HepG2 (cell line): ENCODE measurements at regions not wholly inside any gene's neighbourhood (a gene's known extent, or its start where the extent isn't known, plus 50 kb on each side); places are given as distances from the start of the nearest gene placed in this dataset.

ENCODE experiments used
- ATAC-seq: fragments of 200-7000 bp; cut with Tn5 transposase; 3 replicates; pipeline ENCODE4 v1.9.1; 2020; ENCODE audit warnings: mild to moderate bottlenecking, moderate library complexity
- BruUV-seq: library from RNA; stranded (reverse); fragments of 400-500 nt; replicated peaks from 2 replicates; lab custom pipeline; 2021; lab: Mats Ljungman, UMichigan
- CTCF ChIA-PET: fragments of 300-600 bp; formaldehyde crosslinking; extraction: SDS; loops from one replicate; lab custom pipeline; 2021; ENCODE audit warnings: low total read pairs, inconsistent platforms, low intra/inter-chr PET ratio; lab: Yijun Ruan, JAX
- POLR2A ChIA-PET: fragments of 350-600 bp; sonication (Branson Sonifier 250); formaldehyde crosslinking; loops from one replicate; lab custom pipeline; 2020; ENCODE audit warnings: antibody characterized with exemption, inconsistent platforms; lab: Yijun Ruan, JAX
- DNase-seq: peaks from one replicate; pipeline ENCODE4 v3.0.0-alpha.2; 2015; ENCODE audit warnings: low spot score
- FAIRE-seq: peaks from 3 replicates; lab custom pipeline; 2011; peaks lifted over from hg19 to GRCh38; lab: Jason Lieb, UNC
- H2AFZ ChIP-seq: one replicate; pipeline ENCODE4 v1.6.1; 2011; ENCODE audit warnings: low read length, inconsistent platforms
- H3K27ac ChIP-seq: fragments of 300-600 bp; 3 replicates; pipeline ENCODE4 v1.8.0; 2011; ENCODE audit warnings: mixed run types, mild to moderate bottlenecking, mixed read lengths, low read length, inconsistent platforms; ENCODE audit not compliant: insufficient read depth; ENCODE audit errors: extremely low read length
- H3K27me3 ChIP-seq, 2 experiments: fragments of 200-600 bp in 1 of 2; 2 replicates in 1 of 2; 3 replicates in 1 of 2; pipeline versions ENCODE4 v1.6.0 to v1.8.0; 2011; ENCODE audit warnings: low read length in 2 of 2, mild to moderate bottlenecking in 2 of 2, moderate library complexity in 2 of 2, inconsistent platforms in 1 of 2; ENCODE audit not compliant: insufficient read depth in 2 of 2, control insufficient read depth in 1 of 2
- H3K36me3 ChIP-seq, 2 experiments: fragments of 200-600 bp in 1 of 2; replicated peaks in 1 of 2; 2 replicates in 1 of 2; 3 replicates in 1 of 2; pipeline versions ENCODE4 v1.5.1 to v1.8.0; 2011; ENCODE audit warnings: low read length in 2 of 2, inconsistent platforms in 1 of 2; ENCODE audit not compliant: insufficient read depth in 2 of 2, control insufficient read depth in 1 of 2
- H3K4me1 ChIP-seq: 2 replicates; pipeline ENCODE4 v1.5.1; 2012; ENCODE audit warnings: low read length, inconsistent platforms; ENCODE audit not compliant: insufficient read depth
- H3K4me2 ChIP-seq: 2 replicates; pipeline ENCODE4 v1.6.0; 2011; ENCODE audit warnings: low read depth, low read length, inconsistent platforms
- H3K4me3 ChIP-seq, 3 experiments: fragments of 200-600 bp in 1 of 3; sonication (generic), shearing (Covaris generic) in 1 of 3; replicated peaks in 1 of 3; 2 replicates each; pipeline ENCODE4 v1.5.1; 2011 to 2016; ENCODE audit warnings: low read length in 3 of 3, inconsistent platforms in 2 of 3, low read depth in 2 of 3, mild to moderate bottlenecking in 2 of 3, control low read depth in 1 of 3, mixed read lengths in 1 of 3; ENCODE audit not compliant: insufficient read depth in 1 of 3
- H3K79me2 ChIP-seq: one replicate; pipeline ENCODE4 v1.6.1; 2011; ENCODE audit warnings: low read length, inconsistent platforms; ENCODE audit not compliant: insufficient read depth
- H3K9ac ChIP-seq: 2 replicates; pipeline ENCODE4 v1.6.0; 2011; ENCODE audit warnings: mild to moderate bottlenecking, low read depth, low read length, inconsistent platforms; ENCODE audit not compliant: insufficient read depth
- H3K9me3 ChIP-seq: 2 replicates; pipeline ENCODE4 v1.5.1; 2012; ENCODE audit warnings: mild to moderate bottlenecking, low read length
- H4K20me1 ChIP-seq: 2 replicates; pipeline ENCODE4 v1.6.0; 2011; ENCODE audit warnings: inconsistent platforms, mild to moderate bottlenecking, low read length, moderate library complexity; ENCODE audit not compliant: insufficient read depth
- ISL2 ChIP-seq: sonication (generic); formaldehyde crosslinking; IDR thresholded peaks from 2 replicates; pipeline ENCODE4 v1.5.0; 2020; ENCODE audit warnings: missing genetic modification reagents
- MIXL1 ChIP-seq: IDR thresholded peaks from 2 replicates; pipeline ENCODE4 v1.6.1; 2016
- RBM22 ChIP-seq: fragments of 200-400 bp; formaldehyde crosslinking; optimal IDR thresholded peaks from 2 replicates; pipeline ENCODE3; 2017; ENCODE audit warnings: mild to moderate bottlenecking, low read length, moderate library complexity
- TBP ChIP-seq: sonication (generic); formaldehyde crosslinking; IDR thresholded peaks from 2 replicates; pipeline ENCODE4 v1.5.0; 2020; ENCODE audit warnings: missing genetic modification reagents
- TCF7 ChIP-seq: sonication (generic); IDR thresholded peaks from 2 replicates; pipeline ENCODE4 v1.6.1; 2016; ENCODE audit warnings: antibody characterized with exemption, low read depth
- TRIM24 ChIP-seq: sonication (generic); formaldehyde crosslinking; IDR thresholded peaks from 2 replicates; pipeline ENCODE4 v1.8.0; 2022; ENCODE audit warnings: mild to moderate bottlenecking, missing genetic modification reagents
- ZNF143 ChIP-seq: sonication (generic); formaldehyde crosslinking; IDR thresholded peaks from 2 replicates; pipeline ENCODE4 v1.4.0; 2020; ENCODE audit warnings: missing genetic modification reagents
- ZNF317 ChIP-seq: sonication (generic); formaldehyde crosslinking; IDR thresholded peaks from 2 replicates; pipeline ENCODE4 v1.5.0; 2020; ENCODE audit warnings: mild to moderate bottlenecking, missing genetic modification reagents
- ZNF572 ChIP-seq: sonication (generic); formaldehyde crosslinking; IDR thresholded peaks from 2 replicates; pipeline ENCODE4 v1.5.1; 2020; ENCODE audit warnings: mild to moderate bottlenecking, missing genetic modification reagents
- WGBS: methylation state at CpG from one replicate; pipeline ENCODE4 v1.1.6; 2017; ENCODE audit warnings: low lambda C conversion rate; 5-methylcytosine and 5-hydroxymethylcytosine counted together
- in situ Hi-C: cut with HindIII; loops from 2 replicates; pipeline ENCODE4 v1.10.0; 2017; ENCODE audit warnings: low pct_unique_long_range_greater_than_20kb; ENCODE audit not compliant: extremely low pct_ligation_motif_present
- intact Hi-C: fragments of 100-400 bp; cut with micrococcal nuclease; formaldehyde crosslinking; loops from one replicate; pipeline ENCODE4 v1.10.0; 2022; ENCODE audit not compliant: unreplicated experiment
- TF ChIP-seq, protein P1 (sequence below): sonication (generic); formaldehyde crosslinking; IDR thresholded peaks from 2 replicates; pipeline ENCODE4 v1.4.0; 2020; ENCODE audit warnings: mild to moderate bottlenecking, missing genetic modification reagents
- TF ChIP-seq, protein P2 (sequence below): IDR thresholded peaks from 2 replicates; pipeline ENCODE4 v1.6.1; 2018; ENCODE audit warnings: missing genetic modification reagents, mild to moderate bottlenecking, missing compliant biosample characterization
- TF ChIP-seq, protein P3 (sequence below): sonication (generic); formaldehyde crosslinking; IDR thresholded peaks from 2 replicates; pipeline ENCODE4 v1.4.0; 2020; ENCODE audit warnings: mild to moderate bottlenecking, missing genetic modification reagents

DNA sequence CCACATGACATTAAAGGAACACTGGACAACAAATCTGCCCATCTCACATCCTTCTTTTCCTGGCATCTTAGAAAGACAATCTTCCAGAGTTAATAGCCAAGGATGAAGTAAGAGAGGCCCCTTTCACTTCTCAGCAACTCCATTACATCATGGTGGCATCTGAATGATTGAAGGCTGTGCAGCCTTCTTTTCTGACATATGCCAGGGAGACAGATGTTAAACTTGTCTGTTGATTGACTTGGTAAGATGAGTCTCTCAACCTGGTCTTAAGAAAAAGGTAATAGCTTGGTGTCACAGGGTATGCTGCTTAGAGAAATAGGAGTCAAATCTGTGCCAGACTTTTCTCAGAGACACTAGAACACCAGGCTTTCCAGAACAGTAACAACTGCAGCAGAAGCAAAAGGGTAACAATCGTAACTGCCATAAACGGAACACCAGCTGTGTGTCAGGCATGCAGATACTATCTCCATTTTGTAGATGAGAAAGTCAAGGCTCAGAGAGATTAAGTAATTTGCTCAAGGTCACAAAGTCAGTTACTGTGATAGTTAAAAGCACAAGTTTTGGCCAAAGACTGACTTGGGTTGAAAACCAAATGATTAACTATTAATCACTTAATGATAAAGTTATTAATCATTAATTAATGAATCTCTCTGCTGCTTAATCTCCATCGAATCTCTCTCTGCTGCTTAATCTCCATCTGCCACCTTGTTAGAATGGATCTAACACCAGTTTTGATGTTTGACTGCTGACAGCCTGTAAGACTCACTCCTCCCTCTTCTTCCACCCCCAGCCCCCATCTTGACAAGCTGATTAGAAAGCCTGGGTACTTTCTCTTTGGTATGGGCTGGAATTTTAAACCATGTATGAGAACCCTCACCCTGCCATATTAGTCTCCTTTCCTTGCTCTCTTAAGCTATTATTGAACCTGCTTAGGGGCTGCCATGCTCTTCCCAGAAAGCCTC is 353.5 kb downstream of the ENC1 start (continued):
- TF ChIP-seq, protein P1, sequence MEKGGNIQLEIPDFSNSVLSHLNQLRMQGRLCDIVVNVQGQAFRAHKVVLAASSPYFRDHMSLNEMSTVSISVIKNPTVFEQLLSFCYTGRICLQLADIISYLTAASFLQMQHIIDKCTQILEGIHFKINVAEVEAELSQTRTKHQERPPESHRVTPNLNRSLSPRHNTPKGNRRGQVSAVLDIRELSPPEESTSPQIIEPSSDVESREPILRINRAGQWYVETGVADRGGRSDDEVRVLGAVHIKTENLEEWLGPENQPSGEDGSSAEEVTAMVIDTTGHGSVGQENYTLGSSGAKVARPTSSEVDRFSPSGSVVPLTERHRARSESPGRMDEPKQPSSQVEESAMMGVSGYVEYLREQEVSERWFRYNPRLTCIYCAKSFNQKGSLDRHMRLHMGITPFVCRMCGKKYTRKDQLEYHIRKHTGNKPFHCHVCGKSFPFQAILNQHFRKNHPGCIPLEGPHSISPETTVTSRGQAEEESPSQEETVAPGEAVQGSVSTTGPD: no peak
- TF ChIP-seq, all 625 proteins: peak for 0

DNA sequence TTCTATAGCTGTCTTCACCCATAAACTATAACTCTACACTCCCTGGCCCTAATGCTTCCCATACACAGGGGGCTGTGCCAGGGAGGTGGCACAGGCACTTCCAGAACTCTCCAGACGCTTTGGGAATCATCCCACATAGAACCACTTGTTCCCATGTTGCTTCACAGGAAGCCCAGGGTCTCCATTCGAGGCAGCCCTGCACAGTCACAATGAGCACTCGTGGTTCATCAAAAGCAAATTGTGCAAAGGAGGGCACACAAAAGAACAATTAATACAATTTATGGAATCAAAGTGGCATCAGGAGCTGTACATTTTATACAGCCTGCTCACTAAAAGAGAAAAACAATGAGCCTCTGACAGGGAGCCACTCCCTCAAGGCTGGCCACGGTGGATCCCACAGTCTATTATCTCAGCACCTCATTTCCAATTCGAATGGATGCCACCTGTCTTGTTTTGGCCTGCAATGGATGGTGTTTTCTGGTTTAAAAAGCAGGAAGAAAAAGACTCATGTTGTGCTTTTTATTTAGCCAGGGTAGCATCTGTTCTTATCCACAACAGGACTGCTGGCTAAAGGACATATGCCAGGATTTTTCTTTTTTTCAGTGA is 354.8 kb downstream of the ENC1 start:
- FAIRE-seq (no peak), DNase-seq (no peak), ATAC-seq (no peak)
- H3K9ac ChIP-seq: no peak overlapping the region
- H3K27me3 ChIP-seq: no peaks in the 10 kb centered on the region; a peak in 2 of 5 replicates
- no peaks in the 10 kb centered on the region for H3K4me1 ChIP-seq
- no peak overlapping the region for H2AFZ ChIP-seq
- no peaks in the 10 kb centered on the region for H4K20me1 ChIP-seq
- no peaks in the 10 kb centered on the region for H3K36me3 ChIP-seq
- H3K4me3 ChIP-seq: no peak overlapping the region
- in situ Hi-C loops (no loop called here), intact Hi-C loops (no loop called here)
- 0% methylated on average over 5 of the region's 5 CpGs for WGBS
- BruUV-seq: no TSS peak
- no peaks in the 10 kb centered on the region for H3K9me3 ChIP-seq
- CTCF ChIA-PET: no interaction called here
- H3K4me2 ChIP-seq: no peak overlapping the region
- H3K79me2 ChIP-seq: no peaks in the 10 kb centered on the region
- H3K27ac ChIP-seq: no peak overlapping the region
- POLR2A ChIA-PET: no interaction called here
- TF ChIP-seq, protein P2, sequence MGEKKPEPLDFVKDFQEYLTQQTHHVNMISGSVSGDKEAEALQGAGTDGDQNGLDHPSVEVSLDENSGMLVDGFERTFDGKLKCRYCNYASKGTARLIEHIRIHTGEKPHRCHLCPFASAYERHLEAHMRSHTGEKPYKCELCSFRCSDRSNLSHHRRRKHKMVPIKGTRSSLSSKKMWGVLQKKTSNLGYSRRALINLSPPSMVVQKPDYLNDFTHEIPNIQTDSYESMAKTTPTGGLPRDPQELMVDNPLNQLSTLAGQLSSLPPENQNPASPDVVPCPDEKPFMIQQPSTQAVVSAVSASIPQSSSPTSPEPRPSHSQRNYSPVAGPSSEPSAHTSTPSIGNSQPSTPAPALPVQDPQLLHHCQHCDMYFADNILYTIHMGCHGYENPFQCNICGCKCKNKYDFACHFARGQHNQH (CRISPR knock-in tag): no peak
- TF ChIP-seq ZNF317 (CRISPR knock-in tag): no peak
- TF ChIP-seq TRIM24: no peak
- no peak for TF ChIP-seq MIXL1 (CRISPR knock-in tag)
- TF ChIP-seq RBM22: no peak
- TF ChIP-seq ZNF572 (CRISPR knock-in tag): no peak
- no peak for TF ChIP-seq ISL2 (CRISPR knock-in tag)
- no peak for TF ChIP-seq TCF7
- no peak for TF ChIP-seq ZNF143 (CRISPR knock-in tag)
- no peak for TF ChIP-seq TBP (CRISPR knock-in tag)
- TF ChIP-seq, protein P3, sequence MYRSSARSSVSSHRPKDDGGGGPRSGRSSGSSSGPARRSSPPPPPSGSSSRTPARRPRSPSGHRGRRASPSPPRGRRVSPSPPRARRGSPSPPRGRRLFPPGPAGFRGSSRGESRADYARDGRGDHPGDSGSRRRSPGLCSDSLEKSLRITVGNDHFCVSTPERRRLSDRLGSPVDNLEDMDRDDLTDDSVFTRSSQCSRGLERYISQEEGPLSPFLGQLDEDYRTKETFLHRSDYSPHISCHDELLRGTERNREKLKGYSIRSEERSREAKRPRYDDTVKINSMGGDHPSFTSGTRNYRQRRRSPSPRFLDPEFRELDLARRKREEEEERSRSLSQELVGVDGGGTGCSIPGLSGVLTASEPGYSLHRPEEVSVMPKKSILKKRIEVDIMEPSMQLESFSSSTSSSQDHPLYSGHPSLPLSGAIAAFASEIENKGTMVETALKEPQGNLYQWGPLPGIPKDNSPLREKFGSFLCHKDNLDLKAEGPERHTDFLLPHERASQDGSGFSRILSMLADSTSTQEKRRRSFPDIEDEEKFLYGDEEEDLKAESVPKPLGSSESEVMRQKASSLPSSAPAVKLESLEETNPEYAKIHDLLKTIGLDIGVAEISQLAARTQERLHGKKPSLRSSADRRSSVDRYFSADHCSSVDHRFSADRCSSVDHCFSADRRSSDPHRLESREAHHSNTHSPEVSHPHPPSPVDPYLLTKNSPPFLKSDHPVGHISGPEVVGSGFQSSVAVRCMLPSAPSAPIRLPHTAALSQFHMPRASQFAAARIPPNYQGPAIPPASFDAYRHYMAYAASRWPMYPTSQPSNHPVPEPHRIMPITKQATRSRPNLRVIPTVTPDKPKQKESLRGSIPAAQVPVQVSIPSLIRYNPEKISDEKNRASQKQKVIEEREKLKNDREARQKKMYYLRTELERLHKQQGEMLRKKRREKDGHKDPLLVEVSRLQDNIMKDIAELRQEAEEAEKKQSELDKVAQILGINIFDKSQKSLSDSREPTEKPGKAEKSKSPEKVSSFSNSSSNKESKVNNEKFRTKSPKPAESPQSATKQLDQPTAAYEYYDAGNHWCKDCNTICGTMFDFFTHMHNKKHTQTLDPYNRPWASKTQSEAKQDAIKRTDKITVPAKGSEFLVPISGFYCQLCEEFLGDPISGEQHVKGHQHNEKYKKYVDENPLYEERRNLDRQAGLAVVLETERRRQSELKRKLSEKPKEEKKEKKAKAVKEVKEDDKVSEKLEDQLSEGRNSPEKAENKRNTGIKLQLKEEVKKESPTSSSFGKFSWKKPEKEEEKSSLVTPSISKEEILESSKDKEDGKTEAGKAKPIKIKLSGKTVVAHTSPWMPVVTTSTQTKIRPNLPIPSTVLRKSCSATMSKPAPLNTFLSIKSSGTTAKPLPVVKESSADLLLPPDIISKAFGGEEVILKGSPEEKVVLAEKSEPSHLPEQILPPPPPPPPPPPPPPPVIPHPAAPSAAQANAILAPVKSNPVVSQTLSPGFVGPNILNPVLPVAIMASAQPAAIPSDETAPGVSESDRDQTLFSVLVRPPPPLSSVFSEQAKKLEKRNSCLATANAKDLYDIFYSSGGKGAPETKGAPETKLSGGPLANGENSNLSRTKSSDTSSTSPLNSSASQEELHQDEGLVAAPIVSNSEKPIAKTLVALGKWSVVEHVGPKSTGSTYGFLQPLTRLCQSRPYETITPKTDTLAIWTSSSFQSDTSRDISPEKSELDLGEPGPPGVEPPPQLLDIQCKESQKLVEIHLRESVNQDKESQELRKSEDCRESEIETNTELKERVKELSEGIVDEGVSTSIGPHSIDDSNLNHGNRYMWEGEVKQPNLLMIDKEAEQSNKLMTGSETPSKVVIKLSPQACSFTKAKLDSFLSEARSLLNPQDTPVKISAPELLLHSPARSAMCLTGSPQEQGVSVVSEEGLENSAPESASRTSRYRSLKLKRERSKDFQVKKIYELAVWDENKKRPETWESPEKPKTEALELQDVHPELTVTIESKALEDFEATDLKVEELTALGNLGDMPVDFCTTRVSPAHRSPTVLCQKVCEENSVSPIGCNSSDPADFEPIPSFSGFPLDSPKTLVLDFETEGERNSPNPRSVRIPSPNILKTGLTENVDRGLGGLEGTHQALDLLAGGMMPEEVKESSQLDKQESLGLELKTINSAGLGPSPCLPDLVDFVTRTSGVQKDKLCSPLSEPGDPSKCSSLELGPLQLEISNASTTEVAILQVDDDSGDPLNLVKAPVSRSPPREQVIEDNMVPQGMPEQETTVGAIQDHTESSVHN: no peak
